Ascending aorta (tissue), 2 donors: ENCODE measurements at regions not wholly inside any gene's neighbourhood (a gene's known extent, or its start where the extent isn't known, plus 50 kb on each side); places are given as distances from the start of the nearest gene placed in this dataset.

ENCODE experiments used
- DNase-seq, 2 donors: peaks; one replicate each; pipeline ENCODE4 v3.0.0-alpha.2; 2019; ENCODE audit warnings: low spot score in 2 of 2
- H3K27ac ChIP-seq, 2 donors: fragments of 200-600 bp; sonication (generic); one replicate each; pipeline ENCODE4 v1.5.1; 2016 to 2017; ENCODE audit warnings: mild to moderate bottlenecking in 1 of 2
- H3K27me3 ChIP-seq: fragments of 200-600 bp; sonication (generic); one replicate; pipeline ENCODE4 v1.5.1; 2017
- H3K36me3 ChIP-seq, 2 donors: fragments of 200-600 bp; sonication (generic); one replicate each; pipeline ENCODE4 v1.5.1; 2016
- H3K4me1 ChIP-seq, 2 donors: fragments of 200-600 bp; sonication (generic); one replicate each; pipeline ENCODE4 v1.5.1; 2016 to 2017; ENCODE audit warnings: mild to moderate bottlenecking in 1 of 2
- H3K4me3 ChIP-seq, 2 donors: fragments of 200-600 bp; sonication (generic); one replicate each; pipeline ENCODE4 v1.5.1; 2016 to 2017; ENCODE audit warnings: mild to moderate bottlenecking in 1 of 2
- H3K9me3 ChIP-seq, 2 donors: fragments of 200-600 bp; sonication (generic); one replicate each; pipeline ENCODE4 v1.5.1; 2016
- intact Hi-C: fragments of 100-400 bp; cut with DNase I; formaldehyde crosslinking; loops from one replicate; pipeline ENCODE4 v1.15.1; 2023
- TF ChIP-seq, protein P1 (sequence below), 3 experiments: fragments of 200-600 bp in 2 of 3; fragments of 450-650 bp in 1 of 3; sonication (generic) in 2 of 3; IDR thresholded peaks; one replicate each; pipeline ENCODE4 v1.5.1; 2016 to 2019; ENCODE audit warnings: antibody characterized with exemption in 3 of 3, mild to moderate bottlenecking in 1 of 3, moderate library complexity in 1 of 3

DNA sequence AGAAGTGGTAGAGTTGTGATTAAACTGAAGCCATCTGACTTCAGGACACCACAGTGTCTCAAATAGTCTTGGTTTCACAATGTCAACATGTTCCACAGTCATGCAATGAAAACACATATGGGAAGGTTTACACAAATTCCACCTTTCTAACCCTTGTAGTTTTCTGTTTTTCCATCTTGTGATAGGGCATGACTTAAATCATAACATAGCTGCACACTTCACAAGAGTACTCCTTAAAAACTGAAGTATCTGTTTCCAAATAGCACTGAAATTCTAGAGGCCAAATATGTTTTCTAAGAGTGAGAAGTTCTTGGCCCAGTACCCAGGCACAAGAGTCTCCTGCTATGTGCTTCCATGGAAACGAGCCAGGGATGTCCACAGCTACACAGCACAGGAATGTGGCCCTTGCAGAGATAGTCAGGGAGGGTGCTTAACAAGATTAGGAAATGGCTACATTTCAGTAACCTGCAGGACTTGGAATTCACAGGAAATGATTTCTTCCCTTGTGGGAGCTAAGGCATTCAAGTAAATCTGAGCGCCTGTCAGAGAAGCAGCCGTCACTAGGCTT is 269.1 kb downstream of the NDFIP2 start:
- peak in 1 of 2 donors; percentile 65 for DNase-seq
- intact Hi-C loops = no loop called here
- Histone ChIP-seq H3K9me3 (no peaks in the 10 kb centered on the region), H3K4me1 (no peaks in the 10 kb centered on the region), H3K4me3 (no peak overlapping the region), H3K27me3 (no peaks in the 10 kb centered on the region), H3K36me3 (no peaks in the 10 kb centered on the region), H3K27ac (no peak overlapping the region)
- TF ChIP-seq, protein P1, sequence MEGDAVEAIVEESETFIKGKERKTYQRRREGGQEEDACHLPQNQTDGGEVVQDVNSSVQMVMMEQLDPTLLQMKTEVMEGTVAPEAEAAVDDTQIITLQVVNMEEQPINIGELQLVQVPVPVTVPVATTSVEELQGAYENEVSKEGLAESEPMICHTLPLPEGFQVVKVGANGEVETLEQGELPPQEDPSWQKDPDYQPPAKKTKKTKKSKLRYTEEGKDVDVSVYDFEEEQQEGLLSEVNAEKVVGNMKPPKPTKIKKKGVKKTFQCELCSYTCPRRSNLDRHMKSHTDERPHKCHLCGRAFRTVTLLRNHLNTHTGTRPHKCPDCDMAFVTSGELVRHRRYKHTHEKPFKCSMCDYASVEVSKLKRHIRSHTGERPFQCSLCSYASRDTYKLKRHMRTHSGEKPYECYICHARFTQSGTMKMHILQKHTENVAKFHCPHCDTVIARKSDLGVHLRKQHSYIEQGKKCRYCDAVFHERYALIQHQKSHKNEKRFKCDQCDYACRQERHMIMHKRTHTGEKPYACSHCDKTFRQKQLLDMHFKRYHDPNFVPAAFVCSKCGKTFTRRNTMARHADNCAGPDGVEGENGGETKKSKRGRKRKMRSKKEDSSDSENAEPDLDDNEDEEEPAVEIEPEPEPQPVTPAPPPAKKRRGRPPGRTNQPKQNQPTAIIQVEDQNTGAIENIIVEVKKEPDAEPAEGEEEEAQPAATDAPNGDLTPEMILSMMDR (IDR thresholded peaks at IDR 0.05) = no peak

DNA sequence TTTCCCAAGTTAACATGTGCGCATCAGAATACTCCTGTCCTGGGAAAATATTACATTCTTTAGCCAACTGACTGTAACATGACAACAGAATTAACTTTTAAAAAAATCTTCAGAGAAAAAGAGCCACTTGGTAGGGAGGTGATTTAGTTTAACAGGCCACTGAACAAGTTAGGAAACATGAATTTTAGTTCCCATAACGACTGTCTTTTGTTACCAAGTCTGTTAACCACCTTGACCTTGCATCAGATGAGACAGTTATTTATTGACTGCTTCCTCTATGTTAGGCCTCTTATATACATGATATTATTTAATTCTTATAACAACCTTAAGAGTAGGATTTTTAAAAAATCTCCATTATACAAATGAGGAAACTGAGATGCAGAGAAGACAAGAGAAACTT is 268.6 kb downstream of the NDFIP2 start:
- TF ChIP-seq, protein P1 (IDR thresholded peaks at IDR 0.05) = no peak
- DNase-seq = no peak
- Histone ChIP-seq H3K9me3 (no peaks in the 10 kb centered on the region), H3K27ac (no peak overlapping the region), H3K4me1 (no peaks in the 10 kb centered on the region), H3K4me3 (no peak overlapping the region), H3K27me3 (no peaks in the 10 kb centered on the region), H3K36me3 (no peaks in the 10 kb centered on the region)
- intact Hi-C loops = no loop called here

DNA sequence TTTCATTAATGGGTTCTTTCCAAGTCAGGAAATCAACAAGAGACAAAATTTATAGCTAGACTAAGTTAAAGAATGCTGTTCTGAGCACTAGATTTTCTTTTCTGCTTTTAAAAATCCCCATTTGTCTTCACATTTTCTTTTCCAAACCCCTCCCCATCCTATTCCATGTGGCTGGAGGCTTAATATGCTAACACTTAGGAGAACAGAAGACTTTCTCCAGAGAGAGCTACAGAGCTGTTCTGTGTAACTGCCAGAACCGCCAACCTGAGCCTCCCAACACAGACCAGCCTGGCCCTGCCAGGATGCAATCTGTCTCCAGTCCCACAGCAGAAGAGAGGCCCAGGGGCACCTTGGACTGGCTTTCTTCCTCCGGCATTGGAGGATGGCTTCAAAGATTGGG is 264.1 kb downstream of the NDFIP2 start:
- H3K36me3 ChIP-seq = no peaks in the 10 kb centered on the region
- TF ChIP-seq, protein P1 (IDR thresholded peaks at IDR 0.05) = no peak
- H3K9me3 ChIP-seq = no peaks in the 10 kb centered on the region
- H3K4me3 ChIP-seq = no peak overlapping the region
- H3K4me1 ChIP-seq = no peaks in the 10 kb centered on the region
- intact Hi-C loops = no loop called here
- H3K27me3 ChIP-seq = no peaks in the 10 kb centered on the region
- DNase-seq = no peak
- no peak overlapping the region for H3K27ac ChIP-seq

DNA sequence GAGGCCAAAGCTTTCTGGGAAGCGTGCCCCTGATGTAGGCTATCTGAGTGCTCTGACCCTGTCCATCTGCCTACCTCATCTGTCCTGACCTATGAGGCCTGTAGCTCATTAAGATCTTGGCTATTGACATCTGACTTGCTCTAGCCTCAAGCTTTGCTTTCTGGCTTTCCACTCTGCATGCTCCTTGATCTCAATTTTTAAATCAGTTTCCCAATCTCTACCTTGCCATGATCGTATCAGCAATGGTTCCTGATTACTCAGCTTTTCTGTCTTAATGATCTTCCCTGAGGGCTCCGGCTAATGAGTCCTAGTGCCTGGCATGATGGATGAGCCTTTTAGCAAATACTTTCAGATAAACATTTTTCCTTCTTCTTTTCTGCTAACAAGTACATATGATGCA is 262.0 kb downstream of the NDFIP2 start:
- Histone ChIP-seq H3K4me3 (no peak overlapping the region), H3K9me3 (no peaks in the 10 kb centered on the region), H3K36me3 (no peaks in the 10 kb centered on the region), H3K27ac (no peak overlapping the region), H3K4me1 (no peaks in the 10 kb centered on the region), H3K27me3 (no peaks in the 10 kb centered on the region)
- DNase-seq = no peak
- TF ChIP-seq, protein P1 (IDR thresholded peaks at IDR 0.05) = no peak
- intact Hi-C loops = no loop called here

DNA sequence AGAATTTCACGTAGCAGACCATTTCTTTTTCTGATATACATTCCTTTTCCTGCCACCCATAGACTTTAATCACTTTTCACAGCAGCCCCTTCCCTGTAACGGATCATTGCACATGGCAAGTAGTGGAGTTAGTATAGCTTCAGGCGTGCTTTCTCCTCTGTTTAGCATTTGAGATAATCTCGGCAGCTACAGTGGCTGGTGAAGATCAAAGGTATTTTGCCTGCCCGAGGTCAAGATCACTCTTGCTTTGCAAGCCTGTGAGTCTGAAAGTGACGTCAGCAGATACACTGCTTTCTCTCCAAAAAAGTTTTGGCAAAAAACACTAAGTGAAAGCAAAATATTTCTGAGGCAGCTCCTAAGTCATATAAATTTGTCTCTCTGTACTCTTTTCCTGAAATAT is 260.0 kb downstream of the NDFIP2 start:
- Histone ChIP-seq H3K9me3 (no peaks in the 10 kb centered on the region), H3K27ac (no peak overlapping the region), H3K27me3 (no peaks in the 10 kb centered on the region), H3K36me3 (no peaks in the 10 kb centered on the region), H3K4me1 (no peaks in the 10 kb centered on the region), H3K4me3 (no peak overlapping the region)
- DNase-seq = no peak
- intact Hi-C loops = no loop called here
- TF ChIP-seq, protein P1 (IDR thresholded peaks at IDR 0.05) = no peak

DNA sequence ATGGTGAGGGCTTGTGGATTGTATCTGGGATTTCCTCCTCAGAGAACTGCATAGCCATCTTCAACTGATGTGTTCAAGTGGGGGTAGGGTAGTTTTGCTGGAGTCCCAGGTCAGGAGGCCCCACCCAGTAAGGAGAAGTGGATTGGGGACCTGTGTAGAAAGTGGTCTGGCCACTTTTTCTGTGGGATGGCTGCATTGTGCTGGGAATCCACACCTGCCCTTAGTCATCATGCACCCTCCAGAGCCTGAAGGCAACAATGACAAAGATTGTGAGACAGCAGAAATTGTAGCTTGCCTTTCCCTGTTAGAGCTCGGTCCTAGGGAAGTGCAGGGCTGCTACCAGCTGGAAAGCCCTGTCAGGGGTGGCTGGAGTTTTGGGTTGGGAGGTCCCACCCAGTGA is 255.4 kb downstream of the NDFIP2 start:
- TF ChIP-seq, protein P1 (IDR thresholded peaks at IDR 0.05) = no peak
- intact Hi-C loops = no loop called here
- DNase-seq = no peak

More for the DNA sequence above, 255.4 kb downstream of the NDFIP2 start:
- Histone ChIP-seq H3K4me3 (no peak overlapping the region), H3K9me3 (no peaks in the 10 kb centered on the region), H3K27me3 (no peaks in the 10 kb centered on the region), H3K4me1 (no peaks in the 10 kb centered on the region), H3K27ac (no peak overlapping the region), H3K36me3 (no peaks in the 10 kb centered on the region)
